ENCODE measurements at regions not wholly inside any gene's neighbourhood (a gene's known extent, or its start where the extent isn't known, plus 50 kb on each side); places are given as distances from the start of the nearest gene placed in this dataset.
A peak's percentile ranks its signal among the peaks of the same experiment; 100 is the strongest.

DNA sequence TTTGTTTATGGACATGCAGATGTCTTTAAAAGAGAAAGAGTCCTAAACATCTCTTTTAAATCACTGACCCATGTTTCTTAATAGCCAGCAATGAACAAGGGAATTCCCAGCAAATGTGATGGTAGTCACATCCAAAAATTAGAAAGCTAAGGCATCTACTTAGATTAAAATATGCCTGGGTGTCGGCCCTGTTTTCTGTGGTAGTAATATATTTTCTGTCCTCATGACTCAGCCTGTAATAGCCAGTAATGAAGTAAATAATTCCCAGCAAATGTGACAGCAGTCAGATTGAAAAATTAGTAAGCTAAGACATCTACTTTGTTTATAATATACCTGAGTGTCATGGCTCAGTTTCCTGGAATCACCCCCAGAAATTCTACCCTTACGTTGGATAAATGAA is 60.6 kb upstream of the MYRIP start:
- no peaks in the 10 kb centered on the region for H3K9me3 ChIP-seq
- WGBS (ENCODE audit: insufficient coverage, low coverage, low lambda C conversion rate, missing lambda C conversion rate), result 39% methylated on average over 2 of the region's 2 CpGs
- TF ChIP-seq, protein P1, sequence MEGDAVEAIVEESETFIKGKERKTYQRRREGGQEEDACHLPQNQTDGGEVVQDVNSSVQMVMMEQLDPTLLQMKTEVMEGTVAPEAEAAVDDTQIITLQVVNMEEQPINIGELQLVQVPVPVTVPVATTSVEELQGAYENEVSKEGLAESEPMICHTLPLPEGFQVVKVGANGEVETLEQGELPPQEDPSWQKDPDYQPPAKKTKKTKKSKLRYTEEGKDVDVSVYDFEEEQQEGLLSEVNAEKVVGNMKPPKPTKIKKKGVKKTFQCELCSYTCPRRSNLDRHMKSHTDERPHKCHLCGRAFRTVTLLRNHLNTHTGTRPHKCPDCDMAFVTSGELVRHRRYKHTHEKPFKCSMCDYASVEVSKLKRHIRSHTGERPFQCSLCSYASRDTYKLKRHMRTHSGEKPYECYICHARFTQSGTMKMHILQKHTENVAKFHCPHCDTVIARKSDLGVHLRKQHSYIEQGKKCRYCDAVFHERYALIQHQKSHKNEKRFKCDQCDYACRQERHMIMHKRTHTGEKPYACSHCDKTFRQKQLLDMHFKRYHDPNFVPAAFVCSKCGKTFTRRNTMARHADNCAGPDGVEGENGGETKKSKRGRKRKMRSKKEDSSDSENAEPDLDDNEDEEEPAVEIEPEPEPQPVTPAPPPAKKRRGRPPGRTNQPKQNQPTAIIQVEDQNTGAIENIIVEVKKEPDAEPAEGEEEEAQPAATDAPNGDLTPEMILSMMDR (IDR thresholded peaks at IDR 0.05), result no peak
- no peak for TF ChIP-seq POLR2A (IDR thresholded peaks at IDR 0.05)
- intact Hi-C loops (cut with DNase I), result no loop called here
- ATAC-seq (no peak), DNase-seq (no peak)
- H3K36me3 ChIP-seq, result no peaks in the 10 kb centered on the region
- H3K4me3 ChIP-seq, result no peak overlapping the region
- no peaks in the 10 kb centered on the region for H3K27me3 ChIP-seq
- H3K4me1 ChIP-seq, result peaks cover 0 to 45% (median 19%) of the 10 kb centered on the region in 4 donors
- no peak overlapping the region for H3K27ac ChIP-seq

DNA sequence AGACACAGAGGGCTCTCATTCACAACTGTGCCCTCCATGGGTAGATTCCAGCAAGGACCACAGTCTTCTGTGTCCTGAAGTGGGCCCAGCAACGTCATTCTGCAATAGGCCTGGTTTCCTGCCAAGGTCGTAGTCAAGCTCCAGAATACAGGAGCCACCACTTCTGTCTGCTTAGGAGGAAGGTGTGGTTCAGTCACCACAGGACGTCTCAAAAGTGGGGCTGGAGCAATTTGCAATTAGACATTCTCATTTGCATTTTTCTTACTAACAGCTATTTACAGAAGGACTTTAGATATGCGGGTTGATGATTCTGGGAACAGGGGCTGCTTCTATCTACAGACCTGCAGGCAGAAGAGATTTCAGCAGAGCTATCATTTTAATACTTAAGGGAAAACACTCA is 58.7 kb upstream of the MYRIP start:
- WGBS (ENCODE audit: insufficient coverage, low coverage, low lambda C conversion rate, missing lambda C conversion rate), result 22% methylated on average over 4 of the region's 4 CpGs
- Histone ChIP-seq H3K27me3 (no peaks in the 10 kb centered on the region), H3K27ac (peak overlapping the region; percentile 0 to 64 (median 30)), H3K4me3 (no peak overlapping the region), H3K36me3 (no peaks in the 10 kb centered on the region), H3K4me1 (peaks cover 0 to 45% (median 19%) of the 10 kb centered on the region in 4 donors), H3K9me3 (no peaks in the 10 kb centered on the region)
- ATAC-seq, result peak; percentile 34 to 51 (median 44)
- TF ChIP-seq, protein P1 (IDR thresholded peaks at IDR 0.05), result no peak
- no peak for TF ChIP-seq POLR2A (IDR thresholded peaks at IDR 0.05)
- peak in 2 of 3 donors; percentile 24 to 55 for DNase-seq
- intact Hi-C loops (cut with DNase I), result no loop called here

DNA sequence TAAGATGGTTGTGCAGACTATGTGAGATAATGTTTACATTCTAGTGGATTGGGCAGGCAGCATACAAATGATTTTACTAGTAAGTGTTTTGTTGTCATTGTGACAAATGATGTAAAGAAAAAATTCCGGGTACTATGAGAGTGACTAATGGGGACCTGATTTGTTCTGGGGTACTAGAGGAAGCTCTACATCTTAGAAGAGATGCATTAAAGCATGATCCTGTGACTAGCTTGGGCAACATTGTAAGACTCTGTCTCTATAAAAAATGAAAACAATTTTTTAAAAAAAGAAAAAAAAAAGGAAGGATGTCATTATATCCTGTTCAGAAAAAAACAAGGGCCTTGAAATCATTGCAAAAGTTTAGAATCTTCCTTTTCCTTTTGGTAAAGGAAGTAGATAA is 58.1 kb upstream of the MYRIP start:
- no peaks in the 10 kb centered on the region for H3K27me3 ChIP-seq
- 50% methylated on average over 1 of the region's 1 CpG for WGBS (ENCODE audit: insufficient coverage, low coverage, low lambda C conversion rate, missing lambda C conversion rate)
- ATAC-seq (peak in 3 of 4 donors; percentile 3 to 45 (median 4)), DNase-seq (no peak)
- H3K4me3 ChIP-seq, result no peak overlapping the region
- H3K4me1 ChIP-seq, result peaks cover 0 to 45% (median 19%) of the 10 kb centered on the region in 4 donors
- H3K9me3 ChIP-seq, result no peaks in the 10 kb centered on the region
- H3K36me3 ChIP-seq, result no peaks in the 10 kb centered on the region
- no peak for TF ChIP-seq POLR2A (IDR thresholded peaks at IDR 0.05)
- TF ChIP-seq, protein P1 (IDR thresholded peaks at IDR 0.05), result no peak
- H3K27ac ChIP-seq, result peak overlapping the region; percentile 19 to 64 (median 25)
- intact Hi-C loops (cut with DNase I), result no loop called here

DNA sequence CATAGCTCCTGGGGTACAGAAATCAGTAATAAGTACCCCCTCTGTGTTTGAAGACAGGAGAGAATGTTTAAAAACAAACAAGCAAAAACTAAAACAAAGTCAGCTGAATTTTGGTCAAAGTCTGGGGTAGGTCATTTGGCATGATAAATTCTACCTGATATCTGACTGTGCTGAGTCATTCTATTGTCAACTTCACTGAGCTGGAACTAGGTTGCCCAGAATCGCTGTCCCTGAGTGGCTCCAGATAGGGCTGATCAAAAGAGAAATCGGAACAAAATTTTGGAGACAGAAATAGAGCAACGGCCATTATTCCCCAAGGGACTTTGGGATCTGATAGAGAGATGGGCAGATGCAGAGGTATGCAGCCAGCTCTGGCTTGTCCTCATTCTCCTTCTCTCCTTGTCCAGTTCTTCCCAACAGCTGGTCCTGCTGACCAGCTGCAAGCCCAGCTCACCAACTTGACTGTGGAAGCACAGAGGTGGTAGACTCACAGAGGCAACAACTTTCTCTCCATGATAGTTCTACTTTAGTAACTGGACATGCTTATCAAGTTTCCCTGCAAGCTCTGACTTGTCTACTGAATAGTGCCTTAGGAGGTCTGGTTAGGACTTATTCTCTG is 57.3 kb upstream of the MYRIP start:
- 13% methylated on average over 3 of the region's 3 CpGs for WGBS (ENCODE audit: insufficient coverage, low coverage, low lambda C conversion rate, missing lambda C conversion rate)
- Histone ChIP-seq H3K4me3 (peak overlapping the region in 2 of 3 donors; percentile 31 to 36), H3K4me1 (peaks cover 0 to 45% (median 19%) of the 10 kb centered on the region in 4 donors), H3K36me3 (no peaks in the 10 kb centered on the region), H3K9me3 (no peaks in the 10 kb centered on the region), H3K27ac (peak overlapping the region; percentile 19 to 64 (median 59)), H3K27me3 (no peaks in the 10 kb centered on the region)
- intact Hi-C loops (cut with DNase I), result no loop called here
- peak; percentile 87 to 95 (median 90) for ATAC-seq
- peak in 2 of 3 donors; percentile 25 to 63 for DNase-seq
- no peak for TF ChIP-seq POLR2A (IDR thresholded peaks at IDR 0.05)
- TF ChIP-seq, protein P1 (IDR thresholded peaks at IDR 0.05), result no peak
